OCI-LY7 (cell line): ENCODE measurements at regions not wholly inside any gene's neighbourhood (a gene's known extent, or its start where the extent isn't known, plus 50 kb on each side); places are given as distances from the start of the nearest gene placed in this dataset.

Experiments used
- BruUV-seq: library from RNA; stranded (reverse); fragments of 400-500 nt; replicated peaks from 2 replicates; lab custom pipeline; 2021; lab: Mats Ljungman, UMichigan
- CTCF ChIA-PET: fragments of 300-600 bp; sonication (Branson Sonifier 250); formaldehyde crosslinking; loops from one replicate; lab custom pipeline; 2022; ENCODE audit warnings: antibody characterized with exemption; ENCODE audit not compliant: unreplicated experiment; lab: Charles Lee
- POLR2A ChIA-PET: fragments of 300-600 bp; sonication (Branson Sonifier 250); formaldehyde crosslinking; loops from one replicate; lab custom pipeline; 2022; ENCODE audit warnings: antibody characterized with exemption; lab: Charles Lee
- DNase-seq: peaks from one replicate; pipeline ENCODE4 v3.0.0-alpha.2; 2015; ENCODE audit warnings: low spot score
- H2AFZ ChIP-seq: fragments of 200-600 bp; sonication (generic), shearing (Covaris generic); 2 replicates; pipeline ENCODE4 v1.6.1; 2014; ENCODE audit warnings: mild to moderate bottlenecking, antibody characterized with exemption, low read length, moderate library complexity
- H3K27ac ChIP-seq: fragments of 200-600 bp; sonication (generic); 2 replicates; pipeline ENCODE4 v1.5.1; 2014; ENCODE audit warnings: mixed run types, low read depth, mild to moderate bottlenecking, moderate library complexity, low read length, inconsistent platforms; ENCODE audit not compliant: poor library complexity, severe bottlenecking
- H3K36me3 ChIP-seq: fragments of 200-600 bp; sonication (generic); 2 replicates; pipeline ENCODE4 v1.6.1; 2014; ENCODE audit warnings: mild to moderate bottlenecking, antibody characterized with exemption, low read length, moderate library complexity, mixed read lengths; ENCODE audit not compliant: insufficient read depth
- H3K4me1 ChIP-seq: fragments of 200-600 bp; sonication (generic); 2 replicates; pipeline ENCODE4 v1.5.1; 2014; ENCODE audit warnings: mild to moderate bottlenecking, low read length; ENCODE audit not compliant: insufficient read depth, poor library complexity, severe bottlenecking
- H3K4me2 ChIP-seq: fragments of 200-600 bp; sonication (generic); 2 replicates; pipeline ENCODE4 v1.6.1; 2014; ENCODE audit warnings: mild to moderate bottlenecking, low read length
- H3K4me3 ChIP-seq: fragments of 200-600 bp; sonication (generic); 2 replicates; pipeline ENCODE4 v1.5.1; 2014; ENCODE audit warnings: mild to moderate bottlenecking, low read depth, low read length; ENCODE audit not compliant: poor library complexity, severe bottlenecking
- H3K79me2 ChIP-seq: fragments of 200-600 bp; sonication (generic); 2 replicates; pipeline ENCODE4 v1.6.1; 2016; ENCODE audit warnings: low read depth, mild to moderate bottlenecking, low read length, moderate library complexity, mixed read lengths; ENCODE audit not compliant: insufficient read depth
- H3K9me2 ChIP-seq: fragments of 200-600 bp; sonication (generic); 2 replicates; pipeline ENCODE4 v1.6.1; 2016; ENCODE audit warnings: mild to moderate bottlenecking, low read length, mixed read lengths; ENCODE audit not compliant: insufficient read depth
- H3K9me3 ChIP-seq: fragments of 200-600 bp; sonication (generic); 2 replicates; pipeline ENCODE4 v1.6.1; 2014; ENCODE audit warnings: mild to moderate bottlenecking, mixed run types, low read length, mixed read lengths
- H4K20me1 ChIP-seq: fragments of 200-600 bp; sonication (generic); 2 replicates; pipeline ENCODE4 v1.6.1; 2014; ENCODE audit warnings: mild to moderate bottlenecking, antibody characterized with exemption, low read length, moderate library complexity, mixed read lengths; ENCODE audit not compliant: insufficient read depth
- EZH2phosphoT487 ChIP-seq: fragments of 200-600 bp; sonication (generic); IDR thresholded peaks from 2 replicates; pipeline ENCODE4 v1.6.1; 2018; ENCODE audit warnings: low read depth, borderline replicate concordance, mild to moderate bottlenecking, mixed run types, antibody characterized with exemption, low read length, moderate library complexity, mixed read lengths
- intact Hi-C: fragments of 100-400 bp; cut with micrococcal nuclease; formaldehyde crosslinking; loops from one replicate; pipeline ENCODE4 v1.10.0; 2022; ENCODE audit not compliant: unreplicated experiment
- TF ChIP-seq, protein P1 (sequence below): fragments of 200-600 bp; sonication (generic); conservative IDR thresholded peaks from 2 replicates; pipeline ENCODE4 v1.5.1; 2014; ENCODE audit warnings: mild to moderate bottlenecking, antibody characterized with exemption, low read length, moderate library complexity, mixed read lengths

DNA sequence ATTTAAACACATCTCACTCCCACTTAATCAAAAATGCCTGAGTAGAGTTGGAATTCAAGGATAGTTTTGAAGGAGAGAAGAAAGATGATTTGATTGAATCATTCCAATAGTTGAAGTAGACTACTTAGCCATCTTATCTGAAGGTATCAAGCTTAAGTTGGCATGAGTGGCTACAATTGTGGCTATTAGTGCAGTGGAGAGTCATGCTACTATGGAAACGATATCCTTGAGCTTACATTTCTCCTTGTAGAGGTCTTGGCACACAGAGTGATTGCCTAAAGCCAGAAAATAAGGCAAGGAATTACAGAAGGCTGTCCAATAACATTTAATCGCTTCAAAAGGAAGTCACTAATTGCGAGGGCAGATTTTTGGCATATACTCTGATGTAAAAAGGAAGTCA, 1022.7 kb downstream of the IGSF11 start:
- TF ChIP-seq, protein P1, sequence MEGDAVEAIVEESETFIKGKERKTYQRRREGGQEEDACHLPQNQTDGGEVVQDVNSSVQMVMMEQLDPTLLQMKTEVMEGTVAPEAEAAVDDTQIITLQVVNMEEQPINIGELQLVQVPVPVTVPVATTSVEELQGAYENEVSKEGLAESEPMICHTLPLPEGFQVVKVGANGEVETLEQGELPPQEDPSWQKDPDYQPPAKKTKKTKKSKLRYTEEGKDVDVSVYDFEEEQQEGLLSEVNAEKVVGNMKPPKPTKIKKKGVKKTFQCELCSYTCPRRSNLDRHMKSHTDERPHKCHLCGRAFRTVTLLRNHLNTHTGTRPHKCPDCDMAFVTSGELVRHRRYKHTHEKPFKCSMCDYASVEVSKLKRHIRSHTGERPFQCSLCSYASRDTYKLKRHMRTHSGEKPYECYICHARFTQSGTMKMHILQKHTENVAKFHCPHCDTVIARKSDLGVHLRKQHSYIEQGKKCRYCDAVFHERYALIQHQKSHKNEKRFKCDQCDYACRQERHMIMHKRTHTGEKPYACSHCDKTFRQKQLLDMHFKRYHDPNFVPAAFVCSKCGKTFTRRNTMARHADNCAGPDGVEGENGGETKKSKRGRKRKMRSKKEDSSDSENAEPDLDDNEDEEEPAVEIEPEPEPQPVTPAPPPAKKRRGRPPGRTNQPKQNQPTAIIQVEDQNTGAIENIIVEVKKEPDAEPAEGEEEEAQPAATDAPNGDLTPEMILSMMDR, result no peak
- no peak for TF ChIP-seq EZH2phosphoT487
- Histone ChIP-seq H3K4me1 (no peaks in the 10 kb centered on the region), H3K4me3 (no peak overlapping the region), H3K27ac (no peak overlapping the region), H3K9me3 (no peaks in the 10 kb centered on the region), H3K4me2 (no peak overlapping the region), H3K79me2 (no peaks in the 10 kb centered on the region), H2AFZ (no peak overlapping the region), H3K36me3 (no peaks in the 10 kb centered on the region), H3K9me2 (peaks cover 3% of the 10 kb centered on the region; the same call in 1 of the 2 replicates), H4K20me1 (no peaks in the 10 kb centered on the region)
- BruUV-seq, result no TSS peak
- no peak for DNase-seq
- POLR2A ChIA-PET, result interaction anchor here (0.6 kb wide), 1 partner anchor 1431 kb away, joined by 3 read pairs; no protein-coding TSS in a partner anchor
- intact Hi-C loops, result no loop called here
- CTCF ChIA-PET, result no interaction called here

DNA sequence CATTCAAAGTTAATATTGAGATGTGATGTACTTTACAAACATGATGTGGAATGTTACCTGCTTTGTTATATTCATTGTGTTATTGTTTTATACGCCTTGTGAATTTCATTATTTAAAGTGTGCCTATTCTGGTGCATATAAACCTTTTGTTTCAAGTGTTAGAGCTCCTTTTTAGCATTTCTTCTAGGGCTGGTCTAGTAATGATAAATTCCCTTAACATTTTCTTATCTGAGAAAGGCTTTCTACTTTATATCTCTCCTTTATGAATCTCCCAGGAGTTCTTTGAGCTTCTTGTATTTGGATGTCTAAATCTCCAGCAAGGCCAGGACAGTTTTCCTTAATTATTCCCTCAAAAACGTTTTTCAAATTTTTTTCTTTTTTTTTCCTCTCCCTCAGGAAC, 1005.6 kb downstream of the IGSF11 start:
- ChIA-PET CTCF (no interaction called here), POLR2A (interaction anchor here (0.7 kb wide), 1 partner anchor 75 kb away, joined by 4 read pairs; no protein-coding TSS in a partner anchor)
- no peaks in the 10 kb centered on the region for H3K4me1 ChIP-seq
- no peaks in the 10 kb centered on the region for H3K79me2 ChIP-seq
- no peak for TF ChIP-seq EZH2phosphoT487
- TF ChIP-seq, protein P1, result no peak
- intact Hi-C loops, result no loop called here
- BruUV-seq, result no TSS peak
- DNase-seq, result no peak
- H3K9me2 ChIP-seq, result no peaks in the 10 kb centered on the region
- H2AFZ ChIP-seq, result no peak overlapping the region
- peaks cover 6% of the 10 kb centered on the region; the same call in 1 of the 2 replicates for H3K9me3 ChIP-seq
- H3K36me3 ChIP-seq, result no peaks in the 10 kb centered on the region
- H3K4me2 ChIP-seq, result no peak overlapping the region
- H3K27ac ChIP-seq, result no peak overlapping the region
- no peaks in the 10 kb centered on the region for H4K20me1 ChIP-seq
- no peak overlapping the region for H3K4me3 ChIP-seq

DNA sequence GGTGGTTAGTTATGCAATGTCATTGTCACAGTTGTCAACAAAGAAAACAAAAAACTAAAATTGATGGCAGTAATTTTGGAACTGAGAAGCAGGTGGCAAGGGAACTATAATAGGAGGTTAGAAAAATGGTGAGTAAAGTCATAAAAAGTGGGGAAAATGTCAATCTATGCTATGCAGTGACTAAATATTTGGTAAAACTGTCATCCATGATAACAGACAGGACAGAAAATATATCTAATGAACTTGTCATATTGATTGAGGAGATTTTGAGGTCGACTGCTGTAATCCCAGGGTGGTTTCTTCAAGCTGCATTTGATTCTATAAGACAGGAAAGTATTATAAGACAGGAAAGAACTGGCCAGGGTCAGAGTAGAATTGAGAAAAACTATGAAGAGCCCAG, 998.4 kb downstream of the IGSF11 start:
- intact Hi-C loops, result no loop called here
- Histone ChIP-seq H2AFZ (no peak overlapping the region), H3K4me3 (no peak overlapping the region), H3K4me1 (no peaks in the 10 kb centered on the region), H4K20me1 (no peaks in the 10 kb centered on the region), H3K9me2 (no peaks in the 10 kb centered on the region), H3K4me2 (no peak overlapping the region), H3K79me2 (no peaks in the 10 kb centered on the region), H3K36me3 (no peaks in the 10 kb centered on the region), H3K9me3 (0 out of 2 replicates have a peak, but pooled peaks cover 4% of the 10 kb centered on the region), H3K27ac (no peak overlapping the region)
- no peak for DNase-seq
- BruUV-seq, result no TSS peak
- no peak for TF ChIP-seq EZH2phosphoT487
- TF ChIP-seq, protein P1, result no peak
- POLR2A ChIA-PET, result no interaction called here
- CTCF ChIA-PET, result no interaction called here
